Neuronal stem cell (in vitro differentiated cells): ENCODE measurements at regions not wholly inside any gene's neighbourhood (a gene's known extent, or its start where the extent isn't known, plus 50 kb on each side); places are given as distances from the start of the nearest gene placed in this dataset.
"Not testable (repeated sequence)": the region's sequence is repeated elsewhere in the genome, so short reads cannot be mapped to it uniquely, and the experiment has no call there.

Experiments used
- DNase-seq: peaks from one replicate; pipeline ENCODE4 v3.0.0-alpha.2; 2013; ENCODE audit warnings: low spot score
- H2AFZ ChIP-seq: one replicate; pipeline ENCODE4 v1.6.1; 2013; ENCODE audit warnings: mild to moderate bottlenecking, low read length, inconsistent platforms
- H2AK5ac ChIP-seq: 2 replicates; pipeline ENCODE4 v1.6.1; 2013; ENCODE audit warnings: low read depth, mild to moderate bottlenecking, inconsistent platforms, low read length, moderate library complexity, mixed read lengths
- H2BK120ac ChIP-seq: 2 replicates; pipeline ENCODE4 v1.6.1; 2013; ENCODE audit warnings: low read depth, mild to moderate bottlenecking, inconsistent platforms, low read length, moderate library complexity, mixed read lengths
- H2BK12ac ChIP-seq: one replicate; pipeline ENCODE4 v1.6.1; 2013; ENCODE audit warnings: low read length, inconsistent platforms
- H2BK15ac ChIP-seq: 2 replicates; pipeline ENCODE4 v1.6.1; 2013; ENCODE audit warnings: mild to moderate bottlenecking, low read length, inconsistent platforms, mixed read lengths
- H2BK5ac ChIP-seq: one replicate; pipeline ENCODE4 v1.6.1; 2013; ENCODE audit warnings: inconsistent platforms, mild to moderate bottlenecking, low read length, moderate library complexity
- H3K14ac ChIP-seq: one replicate; pipeline ENCODE4 v1.6.1; 2013; ENCODE audit warnings: low read length, inconsistent platforms
- H3K18ac ChIP-seq: 2 replicates; pipeline ENCODE4 v1.6.1; 2013; ENCODE audit warnings: low read length, inconsistent platforms
- H3K23ac ChIP-seq: 2 replicates; pipeline ENCODE4 v1.6.1; 2013; ENCODE audit warnings: low read depth, mild to moderate bottlenecking, mixed read lengths, low read length, inconsistent platforms; ENCODE audit not compliant: poor library complexity
- H3K27ac ChIP-seq: replicated peaks from 3 replicates; pipeline ENCODE4 v1.5.1; 2013; ENCODE audit warnings: low read length, inconsistent platforms
- H3K27me3 ChIP-seq, 3 experiments: 2 replicates each; pipeline ENCODE4 v1.6.1; 2013; ENCODE audit warnings: low read length in 3 of 3, mild to moderate bottlenecking in 2 of 3, inconsistent platforms in 1 of 3, low read depth in 1 of 3, mixed read lengths in 1 of 3, moderate library complexity in 1 of 3; ENCODE audit not compliant: control insufficient read depth in 3 of 3, insufficient read depth in 3 of 3
- H3K36me3 ChIP-seq, 2 donors: replicated peaks in 1 of 2; 2 replicates each; pipeline ENCODE4 v1.6.1; 2013; ENCODE audit warnings: low read length in 2 of 2; ENCODE audit not compliant: control insufficient read depth in 2 of 2, insufficient read depth in 2 of 2
- H3K4ac ChIP-seq: 2 replicates; pipeline ENCODE4 v1.6.1; 2013; ENCODE audit warnings: inconsistent platforms, mild to moderate bottlenecking, low read length, moderate library complexity
- H3K4me1 ChIP-seq, 2 donors: 1 replicate in 1 of 2; 2 replicates in 1 of 2; pipeline ENCODE4 v1.6.1; 2013; ENCODE audit warnings: low read length in 2 of 2, low read depth in 1 of 2; ENCODE audit not compliant: control insufficient read depth in 2 of 2, insufficient read depth in 1 of 2
- H3K4me2 ChIP-seq: one replicate; pipeline ENCODE4 v1.6.1; 2013; ENCODE audit warnings: mild to moderate bottlenecking, low read length, inconsistent platforms; ENCODE audit not compliant: insufficient read depth, poor library complexity, severe bottlenecking
- H3K4me3 ChIP-seq, 2 donors: 2 replicates each; pipeline ENCODE4 v1.5.1; 2013; ENCODE audit warnings: low read length in 2 of 2, mild to moderate bottlenecking in 2 of 2, inconsistent platforms in 1 of 2, moderate library complexity in 1 of 2
- H3K79me1 ChIP-seq: one replicate; pipeline ENCODE4 v1.6.1; 2013; ENCODE audit warnings: low read depth, mild to moderate bottlenecking, inconsistent platforms, low read length, moderate library complexity
- H3K9ac ChIP-seq: one replicate; pipeline ENCODE4 v1.6.1; 2013; ENCODE audit warnings: mild to moderate bottlenecking, low read depth, low read length, inconsistent platforms; ENCODE audit not compliant: poor library complexity
- H3K9me3 ChIP-seq, 2 donors: replicated peaks in 1 of 2; 2 replicates each; pipeline versions ENCODE3 to v1.6.1; 2013; ENCODE audit warnings: low read length in 2 of 2, mild to moderate bottlenecking in 2 of 2, inconsistent platforms in 1 of 2, low read depth in 1 of 2, mixed read lengths in 1 of 2, moderate library complexity in 1 of 2; ENCODE audit not compliant: control insufficient read depth in 2 of 2, insufficient read depth in 1 of 2
- H4K8ac ChIP-seq: one replicate; pipeline ENCODE4 v1.6.1; 2013; ENCODE audit warnings: low read depth, mild to moderate bottlenecking, inconsistent platforms, low read length, moderate library complexity
- H4K91ac ChIP-seq: one replicate; pipeline ENCODE4 v1.6.1; 2013; ENCODE audit warnings: low read length, low read depth, mild to moderate bottlenecking, inconsistent platforms; ENCODE audit not compliant: poor library complexity
- WGBS, 2 donors: extraction: QIAGEN DNeasy Blood & Tissue Kit; methylation state at CpG; one replicate each; pipeline ENCODE4 v1.1.7; 2013; ENCODE audit warnings: missing lambda C conversion rate in 2 of 2, mixed read lengths in 1 of 2; ENCODE audit not compliant: insufficient read length in 2 of 2, insufficient replicate concordance in 1 of 2; ENCODE audit errors: extremely low coverage in 2 of 2; 5-methylcytosine and 5-hydroxymethylcytosine counted together

DNA sequence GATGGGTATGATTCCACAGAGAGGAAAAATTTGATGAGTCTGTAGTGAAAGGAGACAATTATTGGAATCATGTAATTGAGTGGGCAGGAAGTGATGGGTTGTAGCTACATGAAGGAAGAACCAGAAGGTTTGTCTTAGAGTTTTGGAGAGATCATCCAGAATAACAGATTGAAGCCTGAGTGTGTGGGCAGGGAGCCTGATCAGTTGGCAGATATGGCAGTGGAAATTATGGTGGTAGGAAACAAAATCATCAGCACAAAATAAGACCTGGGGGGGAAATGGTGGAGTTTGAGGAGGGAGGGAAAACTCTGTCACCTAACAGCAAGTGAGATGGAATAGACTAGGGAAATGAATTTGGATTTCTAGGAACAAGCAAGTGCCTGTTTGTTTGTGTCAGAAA is 606.6 kb upstream of the MAP3K7 start:
- H2BK120ac ChIP-seq: no peak overlapping the region
- DNase-seq: no peak
- no peaks in the 10 kb centered on the region for H3K36me3 ChIP-seq
- H2BK12ac ChIP-seq: no peak overlapping the region
- no peaks in the 10 kb centered on the region for H3K9me3 ChIP-seq
- H3K27ac ChIP-seq: no peak overlapping the region
- H3K4me3 ChIP-seq: no peak overlapping the region
- H2AFZ ChIP-seq: no peak overlapping the region
- no peak overlapping the region for H3K9ac ChIP-seq
- no peak overlapping the region for H2AK5ac ChIP-seq
- no peaks in the 10 kb centered on the region for H3K27me3 ChIP-seq
- H4K8ac ChIP-seq: no peak overlapping the region
- no peak overlapping the region for H4K91ac ChIP-seq
- H3K14ac ChIP-seq: no peak overlapping the region
- no peak overlapping the region for H3K4me2 ChIP-seq
- H3K4ac ChIP-seq: no peak overlapping the region
- H2BK15ac ChIP-seq: no peak overlapping the region
- no peak overlapping the region for H2BK5ac ChIP-seq
- no peak overlapping the region for H3K18ac ChIP-seq
- no peak overlapping the region for H3K23ac ChIP-seq
- H3K4me1 ChIP-seq: no peaks in the 10 kb centered on the region
- H3K79me1 ChIP-seq: no peaks in the 10 kb centered on the region

DNA sequence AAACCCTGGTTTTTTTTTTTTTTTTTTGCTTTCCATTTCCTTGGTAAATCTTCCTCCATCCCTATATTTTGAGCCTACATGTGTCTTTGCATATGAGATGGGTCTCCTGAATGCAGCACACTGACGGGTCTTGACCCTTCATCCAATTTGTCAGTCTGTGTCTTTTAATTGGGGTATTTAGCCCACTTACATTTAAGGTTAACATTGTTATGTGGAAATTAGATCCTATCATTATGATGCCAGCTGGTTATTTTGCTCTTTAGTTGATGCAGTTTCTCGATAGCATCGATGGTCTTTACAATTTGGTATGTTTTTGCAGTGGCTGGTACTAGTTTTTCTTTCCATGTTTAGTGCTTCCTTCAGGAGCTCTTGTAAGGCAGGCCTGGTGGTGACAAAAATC is 603.2 kb upstream of the MAP3K7 start:
- not testable (repeated sequence) for H3K27ac ChIP-seq, H3K4me3 ChIP-seq, H3K79me1 ChIP-seq, H2BK12ac ChIP-seq, H2BK15ac ChIP-seq, H3K9me3 ChIP-seq, H3K9ac ChIP-seq, H3K36me3 ChIP-seq, H3K4me1 ChIP-seq, H3K14ac ChIP-seq, DNase-seq, H3K23ac ChIP-seq, H4K8ac ChIP-seq, H3K4me2 ChIP-seq, H3K4ac ChIP-seq, H2AK5ac ChIP-seq, H3K27me3 ChIP-seq, H2BK120ac ChIP-seq, H2BK5ac ChIP-seq, H2AFZ ChIP-seq, H4K91ac ChIP-seq, H3K18ac ChIP-seq
- WGBS, 2 donors: no CpG with 5 or more reads among the region's 3 CpGs

DNA sequence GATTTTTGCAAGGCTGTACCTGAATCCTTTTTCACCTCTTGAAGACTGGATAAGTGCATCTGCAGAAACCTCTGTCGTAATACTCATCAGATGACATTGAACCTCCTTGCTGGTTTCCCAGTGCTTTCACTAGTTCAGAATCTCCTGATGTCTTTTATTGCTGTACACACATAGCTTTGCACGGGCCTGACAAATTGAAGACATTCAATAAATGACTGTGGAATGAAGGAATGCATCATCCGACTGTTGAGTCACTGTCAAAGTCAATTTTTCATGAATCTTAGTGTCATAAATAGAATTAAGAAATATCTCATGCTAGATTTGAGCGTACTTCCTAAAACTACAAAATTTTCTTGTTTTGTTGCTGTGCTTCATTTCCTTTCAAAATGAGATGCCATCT is 598.2 kb upstream of the MAP3K7 start:
- no peak overlapping the region for H2BK12ac ChIP-seq
- H3K27ac ChIP-seq: no peak overlapping the region
- H3K79me1 ChIP-seq: no peaks in the 10 kb centered on the region
- no peak overlapping the region for H3K14ac ChIP-seq
- H3K9ac ChIP-seq: no peak overlapping the region
- no peak overlapping the region for H2BK120ac ChIP-seq
- H3K36me3 ChIP-seq: no peaks in the 10 kb centered on the region
- no peak overlapping the region for H2AFZ ChIP-seq
- no peaks in the 10 kb centered on the region for H3K9me3 ChIP-seq
- H3K27me3 ChIP-seq: no peaks in the 10 kb centered on the region
- no peak overlapping the region for H3K18ac ChIP-seq
- DNase-seq: no peak
- H3K4ac ChIP-seq: no peak overlapping the region
- H3K23ac ChIP-seq: no peak overlapping the region
- H4K91ac ChIP-seq: no peak overlapping the region
- no peak overlapping the region for H3K4me3 ChIP-seq
- no peak overlapping the region for H4K8ac ChIP-seq
- no peak overlapping the region for H2AK5ac ChIP-seq
- WGBS, 2 donors: no CpG with 5 or more reads among the region's 4 CpGs
- H3K4me2 ChIP-seq: no peak overlapping the region
- no peak overlapping the region for H2BK5ac ChIP-seq
- no peak overlapping the region for H2BK15ac ChIP-seq
- no peaks in the 10 kb centered on the region for H3K4me1 ChIP-seq

DNA sequence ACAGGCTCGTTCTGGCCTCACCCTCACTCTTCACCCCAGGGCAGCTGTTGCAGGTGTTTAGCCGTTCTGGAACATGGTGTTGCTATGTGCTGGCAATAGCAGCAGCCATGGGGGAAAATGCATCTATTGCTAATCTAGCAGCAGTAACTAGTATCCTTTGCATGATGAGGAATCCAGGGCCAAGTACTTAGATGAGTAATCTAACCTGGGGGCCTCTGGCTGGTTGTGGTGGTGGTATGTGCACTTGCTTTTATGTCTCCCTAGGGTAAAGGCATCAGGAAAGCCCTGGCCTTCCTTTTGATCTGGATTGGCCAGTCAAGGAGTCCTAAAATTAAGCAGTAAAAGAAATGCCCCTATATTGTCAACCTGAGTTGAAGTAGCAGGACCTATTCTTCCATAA is 594.5 kb upstream of the MAP3K7 start:
- Histone ChIP-seq H3K18ac (no peak overlapping the region), H4K8ac (no peak overlapping the region), H3K14ac (peak overlapping the region; percentile 47), H3K4me2 (no peak overlapping the region), H3K27me3 (no peaks in the 10 kb centered on the region), H2AFZ (no peak overlapping the region), H3K4me3 (no peak overlapping the region), H2BK12ac (no peak overlapping the region), H3K4me1 (no peaks in the 10 kb centered on the region), H3K27ac (no peak overlapping the region), H3K9me3 (no peaks in the 10 kb centered on the region), H3K4ac (no peak overlapping the region), H3K36me3 (no peaks in the 10 kb centered on the region), H3K79me1 (no peaks in the 10 kb centered on the region), H2BK120ac (no peak overlapping the region), H2AK5ac (no peak overlapping the region), H3K9ac (no peak overlapping the region), H3K23ac (no peak overlapping the region), H4K91ac (no peak overlapping the region), H2BK15ac (no peak overlapping the region), H2BK5ac (no peak overlapping the region)
- no CpG with 5 or more reads among the region's 2 CpGs for WGBS, 2 donors
- DNase-seq: no peak
